Neural progenitor cell (in vitro differentiated cells): ENCODE measurements at regions not wholly inside any gene's neighbourhood (a gene's known extent, or its start where the extent isn't known, plus 50 kb on each side); places are given as distances from the start of the nearest gene placed in this dataset.

Source experiments
- CTCF ChIP-seq: fragments of 200-600 bp; sonication (generic); IDR thresholded peaks from 2 replicates; pipeline ENCODE4 v1.5.1; 2017; ENCODE audit warnings: antibody characterized with exemption, mild to moderate bottlenecking
- EZH2 ChIP-seq: fragments of 200-600 bp; sonication (generic); IDR thresholded peaks from 2 replicates; pipeline ENCODE4 v1.6.1; 2017; ENCODE audit warnings: antibody characterized with exemption, mild to moderate bottlenecking, moderate library complexity
- EZH2phosphoT487 ChIP-seq: fragments of 200-600 bp; sonication (generic); IDR thresholded peaks from 2 replicates; pipeline ENCODE4 v1.6.1; 2017; ENCODE audit warnings: antibody characterized with exemption

GRCh38 chr15:96413657-96414056 lies 83.2 kb downstream of the NR2F2 start:
- no peak for TF ChIP-seq CTCF
- no peak for TF ChIP-seq EZH2phosphoT487
- TF ChIP-seq EZH2: no peak
